Activated T-helper 1 cell treated with anti-CD3 and anti-CD28 coated beads, Interleukin-2, amount 50 U/mL, for 16 hours (primary cell): ENCODE measurements at regions not wholly inside any gene's neighbourhood (a gene's known extent, or its start where the extent isn't known, plus 50 kb on each side); places are given as distances from the start of the nearest gene placed in this dataset.

Source experiments
- DNase-seq, 2 donors: peaks; one replicate each; pipeline ENCODE4 v3.0.0-alpha.2; 2020; ENCODE audit warnings: low read depth in 1 of 2, low spot score in 1 of 2

DNA sequence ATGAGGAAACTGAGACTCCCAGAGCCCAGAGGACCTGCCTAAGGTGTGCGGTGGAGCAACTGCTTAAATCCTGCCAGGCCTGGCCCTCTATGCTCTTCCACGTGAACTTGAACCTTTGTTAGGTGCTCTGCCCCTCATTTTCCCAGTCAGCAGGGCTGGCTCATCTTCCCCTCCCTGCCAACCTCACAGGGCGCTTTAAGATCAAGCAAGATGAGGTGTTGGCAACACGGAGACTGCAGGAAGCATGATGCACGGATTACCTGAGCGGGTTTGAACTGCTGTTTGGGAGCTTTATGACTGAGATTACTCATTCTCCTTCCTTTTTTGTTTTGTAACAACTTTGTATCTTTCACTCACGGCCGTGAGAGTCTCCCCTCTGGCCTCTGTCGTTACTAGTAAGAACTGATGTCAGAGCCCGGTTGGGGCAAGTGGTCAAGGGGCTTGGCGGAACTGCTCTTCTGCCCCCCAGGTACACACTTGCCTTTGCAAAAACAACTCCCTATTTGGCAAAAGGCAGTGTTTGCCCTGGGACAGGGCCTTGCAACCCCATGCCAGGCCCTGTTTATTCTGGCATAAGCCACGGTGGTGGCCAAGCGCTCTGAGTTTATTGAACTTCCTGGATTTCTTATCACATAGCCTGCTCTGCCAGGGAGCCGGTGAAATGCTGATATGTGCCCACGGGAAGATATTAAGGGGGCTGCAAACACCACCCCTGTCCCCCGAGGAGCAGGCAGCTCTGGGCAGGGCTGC is 127.8 kb downstream of the INHBB start:
- DNase-seq: no peak

DNA sequence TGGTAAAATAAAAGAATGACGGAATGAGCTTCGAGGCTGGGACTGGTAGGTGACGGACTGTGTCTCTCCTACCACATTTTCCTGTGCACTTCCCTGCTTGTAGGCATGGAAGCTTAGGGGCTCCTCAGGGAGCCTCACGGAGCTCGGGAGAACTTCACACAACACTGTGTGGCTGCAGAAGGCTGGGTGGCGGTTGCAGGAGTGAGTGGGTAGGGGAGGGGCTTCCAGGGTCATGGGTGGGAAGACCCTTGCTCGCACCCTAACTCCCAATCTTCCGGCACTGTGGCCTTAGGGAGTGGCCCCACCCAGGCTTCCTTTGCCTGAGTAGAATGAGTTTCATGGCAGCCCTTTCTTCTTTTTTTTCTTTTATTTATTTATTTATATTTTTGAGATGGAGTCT is 128.6 kb downstream of the INHBB start:
- no peak for DNase-seq

GRCh38 chr2:120476141-120476540 is 130.2 kb downstream of the INHBB start:
- no peak for DNase-seq

DNA sequence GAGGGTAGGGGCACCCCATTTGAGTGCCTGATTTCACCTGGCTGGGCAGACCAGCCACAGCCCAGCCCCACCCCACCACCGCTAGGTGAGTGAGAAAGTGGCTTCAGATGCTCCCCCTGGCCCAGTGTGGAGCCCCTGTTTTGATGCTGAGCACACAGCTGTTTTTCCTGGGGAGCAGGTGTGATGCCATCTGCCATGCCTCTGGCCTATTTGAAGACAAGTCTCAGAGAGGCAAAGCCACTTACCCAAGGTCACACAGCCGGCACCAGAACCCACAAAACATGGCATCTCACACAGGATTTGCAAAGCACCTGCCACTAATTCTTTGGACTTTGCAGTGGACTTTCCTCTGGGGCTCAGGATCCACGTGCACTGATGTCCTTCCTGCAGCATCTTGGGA is 131.3 kb downstream of the INHBB start:
- no peak for DNase-seq

DNA sequence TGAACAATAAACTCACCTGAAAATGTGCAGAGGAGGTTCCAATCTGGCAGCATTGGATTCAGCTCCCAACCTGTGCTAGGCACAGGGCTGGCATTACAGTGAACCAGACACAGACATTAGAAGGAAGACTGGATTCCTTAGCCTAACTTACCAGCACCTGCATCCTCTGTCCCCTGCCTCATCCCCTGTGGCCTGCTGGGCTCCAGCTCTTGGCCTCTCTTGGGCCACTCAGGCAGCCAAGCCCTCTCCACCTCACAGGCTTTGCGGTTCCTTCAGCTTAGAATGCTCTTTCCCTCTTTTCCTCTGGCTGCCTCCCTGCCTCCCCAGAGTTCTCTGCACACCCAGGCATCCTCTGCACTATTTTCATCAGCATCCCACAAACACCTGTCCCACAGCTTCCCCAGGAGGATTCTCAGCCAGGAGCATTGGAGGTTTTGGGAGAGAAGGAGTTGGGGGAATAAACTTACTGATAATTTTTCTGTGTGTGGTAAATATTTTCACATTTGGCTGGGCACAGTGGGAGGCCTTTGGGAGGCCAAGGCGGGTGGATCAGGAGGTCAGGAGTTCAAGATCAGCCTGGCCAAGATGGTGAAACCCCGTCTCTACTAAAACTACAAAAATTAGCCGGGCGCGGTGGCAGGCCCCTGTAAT is 132.0 kb downstream of the INHBB start:
- no peak for DNase-seq

DNA sequence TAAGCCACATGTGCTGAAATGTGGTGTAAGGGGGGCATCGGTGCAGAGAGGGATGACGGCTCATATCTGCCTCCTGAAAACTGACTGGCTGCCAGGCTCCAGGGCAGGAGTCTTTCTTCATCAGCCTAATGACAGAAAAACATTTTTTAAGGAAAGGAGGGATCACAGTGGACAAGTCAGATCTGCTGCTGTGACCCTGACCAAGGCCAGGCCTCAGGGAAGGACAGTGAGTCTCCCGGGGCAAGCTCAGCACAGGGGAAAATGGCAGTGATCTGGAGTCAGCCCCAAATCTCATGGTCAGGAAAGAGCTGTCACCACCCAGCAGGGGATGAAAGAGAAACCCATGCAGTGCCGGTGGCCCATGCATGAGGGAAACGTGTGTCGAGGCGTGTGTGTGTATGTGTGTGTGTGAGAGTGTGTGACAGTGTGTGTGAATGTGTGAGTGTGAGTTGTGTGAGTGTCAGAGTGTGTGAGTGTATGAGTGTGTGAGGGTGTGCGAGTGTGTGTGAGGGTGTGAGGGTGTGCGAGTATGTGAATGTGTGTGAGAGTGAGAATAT is 134.5 kb downstream of the INHBB start:
- no peak for DNase-seq

DNA sequence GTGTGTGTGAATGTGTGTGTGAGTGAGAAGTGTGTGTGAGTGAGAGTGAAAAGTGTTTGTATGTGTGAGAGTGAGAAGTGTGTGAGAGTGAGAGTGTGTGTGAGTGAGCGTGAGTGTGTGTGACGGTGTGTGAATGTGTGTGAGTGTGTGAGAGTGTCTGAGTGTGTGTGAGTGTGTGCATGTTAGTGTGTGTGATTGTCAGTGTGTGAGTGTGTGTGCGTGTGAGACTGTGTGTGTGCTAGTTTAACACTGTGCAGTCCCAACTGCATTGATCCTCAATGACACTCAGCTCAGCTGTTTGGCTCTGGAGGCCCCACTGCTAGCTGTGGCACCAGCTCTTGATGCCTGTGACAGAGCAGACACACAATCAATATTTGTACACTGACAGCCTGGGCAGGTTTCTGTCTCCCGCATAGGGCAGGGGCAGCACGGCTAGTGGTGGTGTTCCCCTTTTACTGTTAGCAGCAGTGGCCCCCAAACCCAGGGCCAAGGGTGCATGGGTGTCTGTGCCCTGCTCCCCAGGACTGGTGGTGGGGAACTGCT is 135.0 kb downstream of the INHBB start:
- no peak for DNase-seq

DNA sequence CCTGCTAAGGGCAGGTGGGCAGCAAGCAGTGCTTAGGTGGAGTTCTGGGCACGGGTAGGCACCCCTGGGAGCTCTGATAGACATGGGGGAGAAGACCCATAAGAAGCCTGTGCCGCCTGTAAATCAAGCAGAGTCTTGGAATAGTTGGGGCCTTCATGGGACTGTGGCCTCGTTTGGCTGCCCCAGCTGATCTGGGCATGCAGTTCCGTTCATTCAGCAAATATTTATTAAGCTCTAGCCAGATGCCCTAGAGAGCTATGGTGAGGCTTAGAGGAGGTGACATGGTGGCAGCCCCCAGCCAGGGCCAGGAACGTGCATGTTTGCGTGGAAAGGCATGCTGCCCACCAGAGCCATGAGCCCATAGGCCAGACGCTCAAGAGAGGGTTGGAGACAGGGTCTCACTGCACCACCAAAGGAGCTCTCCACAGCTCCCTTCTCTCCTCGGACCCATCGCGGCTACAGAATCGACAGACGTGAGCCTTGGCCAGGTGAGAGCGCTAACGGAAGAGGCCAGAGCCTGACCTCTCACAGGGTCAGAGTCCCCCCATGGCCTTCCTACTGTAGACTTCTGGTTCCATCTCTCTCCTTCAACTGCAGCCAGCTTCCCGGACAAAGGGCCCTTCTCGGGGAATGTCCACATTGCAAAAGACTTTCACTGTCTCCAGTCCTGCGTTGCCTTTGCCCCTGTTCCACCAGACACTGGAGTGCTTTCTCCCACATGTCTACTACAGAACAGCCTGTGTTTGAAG is 135.7 kb downstream of the INHBB start:
- DNase-seq: no peak

DNA sequence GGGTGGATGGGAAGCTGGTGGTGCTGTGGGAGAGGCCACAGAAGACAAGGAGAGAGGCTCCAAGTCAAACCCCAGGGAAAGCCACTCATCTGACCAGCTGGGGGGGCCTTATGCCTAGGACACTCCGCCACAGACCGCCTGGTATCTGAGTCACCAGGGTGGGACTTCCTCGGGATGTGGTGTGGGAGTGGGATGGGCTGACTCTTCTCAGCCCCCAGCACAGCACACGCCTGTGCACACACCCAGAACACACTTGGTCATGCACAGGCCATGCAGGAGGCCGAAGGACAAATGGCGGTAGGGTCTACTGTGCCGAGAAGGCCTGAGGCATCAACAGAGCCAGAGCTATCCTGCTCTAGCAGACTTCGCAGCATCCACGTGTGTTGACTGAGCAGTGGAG is 136.4 kb downstream of the INHBB start:
- no peak for DNase-seq

DNA sequence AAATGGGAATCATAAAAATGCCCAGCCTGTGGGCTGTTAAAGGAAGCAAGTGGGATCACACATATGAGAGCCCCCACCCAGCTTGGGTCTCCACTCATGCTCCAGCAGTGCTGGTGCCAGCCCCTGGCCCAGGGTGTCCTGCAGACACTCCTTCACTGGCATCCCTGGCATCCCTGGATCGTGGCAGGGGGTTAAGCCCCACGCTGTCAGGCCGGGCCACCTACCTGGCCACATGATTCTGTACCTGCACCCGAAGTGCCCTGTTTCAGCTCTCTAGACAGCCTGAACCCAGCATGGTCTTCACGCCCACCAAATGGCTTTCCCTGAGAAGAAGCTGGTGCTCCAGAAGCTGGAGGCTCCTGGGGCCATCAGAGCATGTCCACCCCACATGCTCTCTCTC is 137.4 kb downstream of the INHBB start:
- no peak for DNase-seq

- no peak for DNase-seq
Measured at GRCh38 chr2:120485096-120485495, 139.2 kb downstream of the INHBB start.

- no peak for DNase-seq
Measured at GRCh38 chr2:120486441-120486840, 140.5 kb downstream of the INHBB start.

- DNase-seq: no peak
Measured at GRCh38 chr2:120486946-120487345, 141.0 kb downstream of the INHBB start.

GRCh38 chr2:120488531-120488930 is 142.6 kb downstream of the INHBB start:
- no peak for DNase-seq

DNA sequence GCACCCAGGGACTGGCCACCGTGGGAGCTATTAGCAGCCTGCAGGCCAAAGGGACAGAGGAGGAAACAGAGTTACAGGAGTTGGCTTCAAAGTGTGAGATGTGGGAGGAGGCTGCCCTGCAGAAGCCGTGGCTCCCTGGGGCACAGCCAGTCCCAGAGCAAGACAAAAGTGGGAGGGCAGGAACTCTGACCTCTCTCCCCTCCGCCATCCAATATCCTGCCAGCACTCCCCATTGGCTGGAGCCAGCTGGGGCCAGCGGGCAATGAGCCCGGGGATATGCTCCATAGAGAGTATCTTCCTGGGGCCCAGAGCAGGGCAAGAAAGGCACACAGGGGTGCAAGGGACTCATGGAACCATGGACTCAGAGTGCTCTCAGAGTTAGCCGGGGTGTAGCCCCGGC is 143.1 kb downstream of the INHBB start:
- no peak for DNase-seq

- no peak for DNase-seq
Measured at GRCh38 chr2:120490091-120490798, 144.3 kb downstream of the INHBB start.

DNA sequence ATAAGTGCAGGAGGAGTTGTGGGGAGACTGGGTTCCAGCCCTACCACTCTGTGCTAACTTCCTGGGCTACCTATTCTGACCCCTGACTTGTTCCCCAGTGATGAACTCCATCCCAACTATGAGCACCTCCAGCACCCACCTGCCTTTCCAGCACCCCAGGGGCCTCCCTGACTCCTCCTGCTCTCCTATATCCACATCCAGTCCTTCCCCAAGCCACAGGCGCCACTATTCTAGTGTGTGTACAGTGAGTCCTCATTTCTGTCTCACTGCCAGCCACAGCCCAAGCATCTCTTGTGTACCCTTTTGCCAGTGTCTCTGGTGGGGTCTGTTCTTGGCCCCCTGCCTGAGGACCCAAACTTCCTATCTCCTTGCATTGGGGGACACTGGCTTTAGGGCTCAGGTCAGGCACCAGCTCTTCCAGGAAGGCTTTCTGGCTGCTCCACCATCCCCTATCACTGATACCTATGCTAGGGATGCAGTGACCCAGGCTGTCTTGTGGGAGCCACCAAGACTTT is 145.2 kb downstream of the INHBB start:
- DNase-seq: no peak

GRCh38 chr2:120493231-120493630 is 147.3 kb downstream of the INHBB start:
- no peak for DNase-seq

- DNase-seq: no peak
Measured at GRCh38 chr2:120494446-120494845, 148.5 kb downstream of the INHBB start.

- DNase-seq: no peak
Measured at GRCh38 chr2:120495586-120495985, 149.7 kb downstream of the INHBB start.

GRCh38 chr2:120496235-120496634 is 150.3 kb downstream of the INHBB start:
- no peak for DNase-seq
